ENCODE measurements at regions not wholly inside any gene's neighbourhood (a gene's known extent, or its start where the extent isn't known, plus 50 kb on each side); places are given as distances from the start of the nearest gene placed in this dataset.

DNA sequence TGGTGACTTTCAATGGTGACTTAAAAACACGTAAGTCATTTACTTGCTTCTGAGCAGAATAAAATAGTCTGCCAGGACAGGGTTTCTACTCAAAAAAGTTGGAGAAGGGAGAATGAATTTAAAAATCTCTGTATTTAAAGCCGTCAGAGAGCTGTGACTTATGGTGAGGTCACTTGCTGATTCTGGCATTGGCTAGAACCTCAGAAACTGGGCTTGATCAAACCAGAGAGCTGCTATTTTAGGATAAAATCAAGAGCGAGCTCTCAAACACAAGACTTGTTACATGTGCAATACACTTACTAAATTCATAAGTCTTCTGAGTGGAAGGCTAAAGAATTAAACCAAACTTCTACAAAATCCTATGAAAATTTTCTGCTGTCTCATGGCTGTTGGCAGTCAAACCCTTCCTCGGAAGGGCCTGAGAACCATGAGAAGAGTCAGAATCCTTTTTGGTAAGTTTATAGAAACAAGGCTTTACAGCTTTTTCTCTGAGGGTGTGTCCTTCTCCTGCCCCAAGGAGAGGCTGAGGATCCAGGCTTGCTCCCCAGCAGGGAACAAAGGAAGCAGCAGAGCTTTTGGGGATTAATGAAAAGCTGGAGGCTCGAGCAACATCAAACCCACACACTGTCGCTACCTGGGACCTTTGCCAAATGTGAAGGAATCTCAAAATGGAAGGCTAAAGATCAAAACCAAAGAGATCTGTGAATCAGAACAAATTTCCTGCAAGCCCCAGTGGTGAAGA, 816.4 kb downstream of the SOCS6 start:
- no peaks in the 10 kb centered on the region for H3K4me1 ChIP-seq (ENCODE audit: control insufficient read depth in 2 of 2, insufficient read depth in 2 of 2, low read length in 1 of 2)
- 32 to 40% methylated on average over 6 of the region's 6 CpGs for WGBS, 2 donors
- peaks cover 0 to 3% of the 10 kb centered on the region in 2 donors for H3K9me3 ChIP-seq (ENCODE audit: control insufficient read depth in 2 of 2, insufficient read depth in 1 of 2, low read depth in 1 of 2, low read length in 1 of 2)
- H3K36me3 ChIP-seq (ENCODE audit: control insufficient read depth in 2 of 2, insufficient read depth in 2 of 2, low read length in 1 of 2): no peaks in the 10 kb centered on the region
- H3K4me3 ChIP-seq (ENCODE audit: low read depth in 1 of 2, low read length in 2 of 2): no peak overlapping the region
- H3K27ac ChIP-seq (ENCODE audit: low read depth in 2 of 2, low read length in 1 of 2): no peak overlapping the region
- H3K27me3 ChIP-seq (ENCODE audit: control insufficient read depth in 1 of 2, insufficient read depth in 2 of 2, low read length in 2 of 2): no peaks in the 10 kb centered on the region

- no peaks in the 10 kb centered on the region for H3K36me3 ChIP-seq (ENCODE audit: control insufficient read depth in 2 of 2, insufficient read depth in 2 of 2, low read length in 1 of 2)
- no peaks in the 10 kb centered on the region for H3K4me1 ChIP-seq (ENCODE audit: control insufficient read depth in 2 of 2, insufficient read depth in 2 of 2, low read length in 1 of 2)
- no peak overlapping the region for H3K4me3 ChIP-seq (ENCODE audit: low read depth in 1 of 2, low read length in 2 of 2)
- no peak overlapping the region for H3K27ac ChIP-seq (ENCODE audit: low read depth in 2 of 2, low read length in 1 of 2)
- no peaks in the 10 kb centered on the region for H3K27me3 ChIP-seq (ENCODE audit: control insufficient read depth in 1 of 2, insufficient read depth in 2 of 2, low read length in 2 of 2)
- H3K9me3 ChIP-seq (ENCODE audit: control insufficient read depth in 2 of 2, insufficient read depth in 1 of 2, low read depth in 1 of 2, low read length in 1 of 2): no peaks in the 10 kb centered on the region
- 63 to 67% methylated on average over 9 of the region's 9 CpGs for WGBS, 2 donors
These were observed 790.8 kb downstream of the SOCS6 start for GRCh38 chr18:71079606-71080005.

GRCh38 chr18:71077451-71077850, 788.6 kb downstream of the SOCS6 start:
- Histone ChIP-seq H3K4me3 (ENCODE audit: low read depth in 1 of 2, low read length in 2 of 2) (no peak overlapping the region), H3K27me3 (ENCODE audit: control insufficient read depth in 1 of 2, insufficient read depth in 2 of 2, low read length in 2 of 2) (no peaks in the 10 kb centered on the region), H3K4me1 (ENCODE audit: control insufficient read depth in 2 of 2, insufficient read depth in 2 of 2, low read length in 1 of 2) (no peaks in the 10 kb centered on the region), H3K9me3 (ENCODE audit: control insufficient read depth in 2 of 2, insufficient read depth in 1 of 2, low read depth in 1 of 2, low read length in 1 of 2) (no peaks in the 10 kb centered on the region), H3K27ac (ENCODE audit: low read depth in 2 of 2, low read length in 1 of 2) (no peak overlapping the region), H3K36me3 (ENCODE audit: control insufficient read depth in 2 of 2, insufficient read depth in 2 of 2, low read length in 1 of 2) (no peaks in the 10 kb centered on the region)
- WGBS, 2 donors: 47 to 48% methylated on average over 4 of the region's 4 CpGs

- Histone ChIP-seq H3K4me1 (ENCODE audit: control insufficient read depth in 2 of 2, insufficient read depth in 2 of 2, low read length in 1 of 2) (no peaks in the 10 kb centered on the region), H3K36me3 (ENCODE audit: control insufficient read depth in 2 of 2, insufficient read depth in 2 of 2, low read length in 1 of 2) (no peaks in the 10 kb centered on the region), H3K27ac (ENCODE audit: low read depth in 2 of 2, low read length in 1 of 2) (no peak overlapping the region), H3K9me3 (ENCODE audit: control insufficient read depth in 2 of 2, insufficient read depth in 1 of 2, low read depth in 1 of 2, low read length in 1 of 2) (no peaks in the 10 kb centered on the region), H3K4me3 (ENCODE audit: low read depth in 1 of 2, low read length in 2 of 2) (no peak overlapping the region), H3K27me3 (ENCODE audit: control insufficient read depth in 1 of 2, insufficient read depth in 2 of 2, low read length in 2 of 2) (no peaks in the 10 kb centered on the region)
- 63 to 69% methylated on average over 3 of the region's 3 CpGs for WGBS, 2 donors
These were observed 786.3 kb downstream of the SOCS6 start for GRCh38 chr18:71075147-71075546.

DNA sequence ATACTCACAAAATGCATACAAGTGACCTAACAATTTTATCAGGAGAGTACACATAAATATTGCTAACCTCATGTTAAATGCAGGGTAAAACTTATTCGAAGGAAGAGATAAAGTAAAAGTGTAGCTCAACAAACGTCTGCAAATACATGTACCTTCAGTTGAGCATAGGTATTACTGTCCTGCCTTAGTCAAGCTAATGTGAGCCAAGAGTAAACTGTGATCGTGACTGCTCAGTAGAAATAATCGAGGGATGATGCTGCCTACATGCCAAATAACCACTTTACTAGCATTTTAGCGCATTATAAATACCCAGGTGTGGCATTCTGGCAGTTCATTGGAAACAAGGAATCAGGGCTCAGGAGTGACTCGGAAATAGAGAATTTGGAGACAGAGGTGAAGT, 779.5 kb downstream of the SOCS6 start:
- H3K4me3 ChIP-seq (ENCODE audit: low read depth in 1 of 2, low read length in 2 of 2): no peak overlapping the region
- no peaks in the 10 kb centered on the region for H3K27me3 ChIP-seq (ENCODE audit: control insufficient read depth in 1 of 2, insufficient read depth in 2 of 2, low read length in 2 of 2)
- H3K4me1 ChIP-seq (ENCODE audit: control insufficient read depth in 2 of 2, insufficient read depth in 2 of 2, low read length in 1 of 2): no peaks in the 10 kb centered on the region
- WGBS, 2 donors: 59 to 62% methylated on average over 6 of the region's 6 CpGs
- peaks cover 0 to 4% of the 10 kb centered on the region in 2 donors for H3K9me3 ChIP-seq (ENCODE audit: control insufficient read depth in 2 of 2, insufficient read depth in 1 of 2, low read depth in 1 of 2, low read length in 1 of 2)
- H3K27ac ChIP-seq (ENCODE audit: low read depth in 2 of 2, low read length in 1 of 2): no peak overlapping the region
- no peaks in the 10 kb centered on the region for H3K36me3 ChIP-seq (ENCODE audit: control insufficient read depth in 2 of 2, insufficient read depth in 2 of 2, low read length in 1 of 2)

- Histone ChIP-seq H3K4me1 (ENCODE audit: control insufficient read depth in 2 of 2, insufficient read depth in 2 of 2, low read length in 1 of 2) (no peaks in the 10 kb centered on the region), H3K27me3 (ENCODE audit: control insufficient read depth in 1 of 2, insufficient read depth in 2 of 2, low read length in 2 of 2) (no peaks in the 10 kb centered on the region), H3K36me3 (ENCODE audit: control insufficient read depth in 2 of 2, insufficient read depth in 2 of 2, low read length in 1 of 2) (no peaks in the 10 kb centered on the region), H3K27ac (ENCODE audit: low read depth in 2 of 2, low read length in 1 of 2) (no peak overlapping the region), H3K9me3 (ENCODE audit: control insufficient read depth in 2 of 2, insufficient read depth in 1 of 2, low read depth in 1 of 2, low read length in 1 of 2) (peaks cover 0 to 3% of the 10 kb centered on the region in 2 donors), H3K4me3 (ENCODE audit: low read depth in 1 of 2, low read length in 2 of 2) (no peak overlapping the region)
- WGBS, 2 donors: 64 to 70% methylated on average over 1 of the region's 1 CpG
These were observed 761.0 kb downstream of the SOCS6 start for GRCh38 chr18:71049893-71050292.

DNA sequence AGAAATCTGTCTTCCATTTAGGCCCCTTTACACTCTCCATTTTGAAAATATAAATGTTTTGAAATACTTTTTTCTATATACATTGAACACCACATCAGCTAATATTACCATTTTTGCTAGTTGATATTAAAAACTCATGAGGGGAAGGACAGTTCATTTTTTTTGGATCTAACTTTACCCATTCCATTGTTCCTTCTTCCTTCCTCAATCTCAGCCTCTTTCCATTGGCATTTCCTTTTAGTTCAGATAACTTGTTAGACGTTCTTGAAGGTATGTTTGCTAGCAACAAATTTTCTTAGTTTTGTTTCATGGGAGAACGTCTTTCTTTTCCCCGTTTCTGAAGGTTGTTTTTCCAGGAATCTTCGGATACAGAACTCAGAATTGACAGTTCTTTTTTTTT, 759.0 kb downstream of the SOCS6 start:
- no peak overlapping the region for H3K27ac ChIP-seq (ENCODE audit: low read depth in 2 of 2, low read length in 1 of 2)
- no peaks in the 10 kb centered on the region for H3K36me3 ChIP-seq (ENCODE audit: control insufficient read depth in 2 of 2, insufficient read depth in 2 of 2, low read length in 1 of 2)
- no peaks in the 10 kb centered on the region for H3K4me1 ChIP-seq (ENCODE audit: control insufficient read depth in 2 of 2, insufficient read depth in 2 of 2, low read length in 1 of 2)
- peaks cover 0 to 3% of the 10 kb centered on the region in 2 donors for H3K9me3 ChIP-seq (ENCODE audit: control insufficient read depth in 2 of 2, insufficient read depth in 1 of 2, low read depth in 1 of 2, low read length in 1 of 2)
- H3K27me3 ChIP-seq (ENCODE audit: control insufficient read depth in 1 of 2, insufficient read depth in 2 of 2, low read length in 2 of 2): no peaks in the 10 kb centered on the region
- 66 to 67% methylated on average over 4 of the region's 4 CpGs for WGBS, 2 donors
- H3K4me3 ChIP-seq (ENCODE audit: low read depth in 1 of 2, low read length in 2 of 2): no peak overlapping the region

GRCh38 chr18:71045331-71046065, 756.7 kb downstream of the SOCS6 start:
- Histone ChIP-seq H3K4me1 (ENCODE audit: control insufficient read depth in 2 of 2, insufficient read depth in 2 of 2, low read length in 1 of 2) (no peaks in the 10 kb centered on the region), H3K27me3 (ENCODE audit: control insufficient read depth in 1 of 2, insufficient read depth in 2 of 2, low read length in 2 of 2) (no peaks in the 10 kb centered on the region), H3K36me3 (ENCODE audit: control insufficient read depth in 2 of 2, insufficient read depth in 2 of 2, low read length in 1 of 2) (no peaks in the 10 kb centered on the region), H3K4me3 (ENCODE audit: low read depth in 1 of 2, low read length in 2 of 2) (no peak overlapping the region), H3K27ac (ENCODE audit: low read depth in 2 of 2, low read length in 1 of 2) (no peak overlapping the region), H3K9me3 (ENCODE audit: control insufficient read depth in 2 of 2, insufficient read depth in 1 of 2, low read depth in 1 of 2, low read length in 1 of 2) (no peaks in the 10 kb centered on the region)
- WGBS, 2 donors: 0% methylated on average over 1 of the region's 1 CpG

- no peaks in the 10 kb centered on the region for H3K4me1 ChIP-seq (ENCODE audit: control insufficient read depth in 2 of 2, insufficient read depth in 2 of 2, low read length in 1 of 2)
- H3K9me3 ChIP-seq (ENCODE audit: control insufficient read depth in 2 of 2, insufficient read depth in 1 of 2, low read depth in 1 of 2, low read length in 1 of 2): no peaks in the 10 kb centered on the region
- 71 to 77% methylated on average over 4 of the region's 4 CpGs for WGBS, 2 donors
- no peak overlapping the region for H3K4me3 ChIP-seq (ENCODE audit: low read depth in 1 of 2, low read length in 2 of 2)
- no peaks in the 10 kb centered on the region for H3K36me3 ChIP-seq (ENCODE audit: control insufficient read depth in 2 of 2, insufficient read depth in 2 of 2, low read length in 1 of 2)
- H3K27ac ChIP-seq (ENCODE audit: low read depth in 2 of 2, low read length in 1 of 2): no peak overlapping the region
- H3K27me3 ChIP-seq (ENCODE audit: control insufficient read depth in 1 of 2, insufficient read depth in 2 of 2, low read length in 2 of 2): no peaks in the 10 kb centered on the region
These were observed 751.3 kb downstream of the SOCS6 start for GRCh38 chr18:71040161-71040560.

DNA sequence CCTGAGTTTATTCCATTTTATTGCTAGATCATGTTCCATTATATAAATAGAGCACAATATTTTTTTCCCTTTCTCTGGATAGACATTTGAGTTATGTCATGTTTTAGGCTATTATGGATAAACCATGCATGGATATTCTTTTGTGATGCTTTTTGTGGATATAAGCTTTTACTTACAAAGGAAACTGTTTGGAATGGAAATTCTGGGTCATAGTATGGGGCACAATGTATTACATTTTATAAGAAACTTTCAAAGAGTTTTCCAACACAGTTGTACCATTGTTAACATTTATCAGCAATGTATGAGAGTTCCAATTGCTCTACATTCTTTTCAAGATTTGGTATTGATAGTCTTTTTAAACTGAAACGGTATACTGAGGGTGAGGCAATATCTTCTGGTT, 749.4 kb downstream of the SOCS6 start:
- Histone ChIP-seq H3K36me3 (ENCODE audit: control insufficient read depth in 2 of 2, insufficient read depth in 2 of 2, low read length in 1 of 2) (no peaks in the 10 kb centered on the region), H3K4me1 (ENCODE audit: control insufficient read depth in 2 of 2, insufficient read depth in 2 of 2, low read length in 1 of 2) (no peaks in the 10 kb centered on the region), H3K9me3 (ENCODE audit: control insufficient read depth in 2 of 2, insufficient read depth in 1 of 2, low read depth in 1 of 2, low read length in 1 of 2) (no peaks in the 10 kb centered on the region), H3K27me3 (ENCODE audit: control insufficient read depth in 1 of 2, insufficient read depth in 2 of 2, low read length in 2 of 2) (no peaks in the 10 kb centered on the region), H3K4me3 (ENCODE audit: low read depth in 1 of 2, low read length in 2 of 2) (no peak overlapping the region), H3K27ac (ENCODE audit: low read depth in 2 of 2, low read length in 1 of 2) (no peak overlapping the region)
- 45 to 52% methylated on average over 1 of the region's 1 CpG for WGBS, 2 donors
